HG02840 (cell line): ENCODE measurements at regions not wholly inside any gene's neighbourhood (a gene's known extent, or its start where the extent isn't known, plus 50 kb on each side); places are given as distances from the start of the nearest gene placed in this dataset.
A peak's percentile ranks its signal among the peaks of the same experiment; 100 is the strongest.

Experiments used
- ATAC-seq: cut with Tn5 transposase; IDR thresholded peaks from one replicate; pipeline ENCODE4 v1.9.1; 2021; ENCODE audit warnings: mild to moderate bottlenecking, moderate library complexity, moderate number of reproducible peaks; ENCODE audit not compliant: unreplicated experiment, low FRiP score

- ATAC-seq: no peak
Observed at GRCh38 chr15:95816591-95816990, 513.9 kb upstream of the NR2F2 start.

GRCh38 chr15:95822961-95823360, 507.5 kb upstream of the NR2F2 start:
- no peak for ATAC-seq

GRCh38 chr15:95825208-95825607, 505.3 kb upstream of the NR2F2 start:
- ATAC-seq: no peak

GRCh38 chr15:95825671-95826411, 504.7 kb upstream of the NR2F2 start:
- no peak for ATAC-seq

GRCh38 chr15:95826412-95827195, 503.9 kb upstream of the NR2F2 start:
- ATAC-seq: no peak

GRCh38 chr15:95829062-95829461, 501.4 kb upstream of the NR2F2 start:
- no peak for ATAC-seq

GRCh38 chr15:95830281-95830680, 500.2 kb upstream of the NR2F2 start:
- ATAC-seq: no peak

GRCh38 chr15:95832668-95833067, 497.8 kb upstream of the NR2F2 start:
- no peak for ATAC-seq

GRCh38 chr15:95834028-95834804, 496.3 kb upstream of the NR2F2 start:
- ATAC-seq: no peak

- ATAC-seq: no peak
Observed at GRCh38 chr15:95836536-95836935, 494.0 kb upstream of the NR2F2 start.

- ATAC-seq: no peak
Observed at GRCh38 chr15:95837341-95838004, 493.0 kb upstream of the NR2F2 start.

GRCh38 chr15:95839367-95839782, 491.1 kb upstream of the NR2F2 start:
- peak; percentile 71 for ATAC-seq

- no peak for ATAC-seq
Observed at GRCh38 chr15:95840004-95840403, 490.5 kb upstream of the NR2F2 start.

- ATAC-seq: no peak
Observed at GRCh38 chr15:95840855-95841254, 489.6 kb upstream of the NR2F2 start.

GRCh38 chr15:95842576-95842975, 487.9 kb upstream of the NR2F2 start:
- ATAC-seq: no peak

GRCh38 chr15:95843241-95843910, 487.1 kb upstream of the NR2F2 start:
- ATAC-seq: no peak

GRCh38 chr15:95845862-95846515, 484.5 kb upstream of the NR2F2 start:
- ATAC-seq: no peak

- no peak for ATAC-seq
Observed at GRCh38 chr15:95848126-95848525, 482.4 kb upstream of the NR2F2 start.

- ATAC-seq: no peak
Observed at GRCh38 chr15:95850837-95851236, 479.7 kb upstream of the NR2F2 start.

GRCh38 chr15:95853350-95853749, 477.1 kb upstream of the NR2F2 start:
- ATAC-seq: no peak
